CD14-positive monocyte (primary cell): ENCODE measurements at regions not wholly inside any gene's neighbourhood (a gene's known extent, or its start where the extent isn't known, plus 50 kb on each side); places are given as distances from the start of the nearest gene placed in this dataset.

Experiments used
- DNase-seq, 3 donors: peaks; one replicate each; pipeline ENCODE4 v3.0.0-alpha.2; 2011 to 2022
- H2AFZ ChIP-seq: 2 replicates; pipeline ENCODE4 v1.6.0; 2012; ENCODE audit warnings: mild to moderate bottlenecking, low read depth, low read length, inconsistent platforms; ENCODE audit not compliant: insufficient read depth, poor library complexity, severe bottlenecking
- H3K27ac ChIP-seq, 2 donors: 1 replicate in 1 of 2; 2 replicates in 1 of 2; pipeline ENCODE4 v1.5.1; 2012 to 2013; ENCODE audit warnings: low read length in 2 of 2, control low read depth in 1 of 2, inconsistent platforms in 1 of 2, low read depth in 1 of 2, mild to moderate bottlenecking in 1 of 2
- H3K27me3 ChIP-seq, 2 donors: one replicate each; pipeline versions ENCODE4 v1.6.0 to v1.6.1; 2011 to 2013; ENCODE audit warnings: low read length in 2 of 2; ENCODE audit not compliant: control insufficient read depth in 2 of 2, insufficient read depth in 2 of 2
- H3K36me3 ChIP-seq, 2 donors: replicated peaks in 1 of 2; 1 replicate in 1 of 2; 2 replicates in 1 of 2; pipeline versions ENCODE4 v1.5.1 to v1.6.1; 2012 to 2013; ENCODE audit warnings: low read length in 2 of 2, control low read depth in 1 of 2, inconsistent platforms in 1 of 2, mild to moderate bottlenecking in 1 of 2; ENCODE audit not compliant: insufficient read depth in 2 of 2, control insufficient read depth in 1 of 2
- H3K4me1 ChIP-seq, 2 donors: 1 replicate in 1 of 2; 2 replicates in 1 of 2; pipeline versions ENCODE4 v1.5.1 to v1.6.1; 2012 to 2013; ENCODE audit warnings: low read length in 2 of 2, control low read depth in 1 of 2, inconsistent platforms in 1 of 2, mild to moderate bottlenecking in 1 of 2, moderate library complexity in 1 of 2; ENCODE audit not compliant: insufficient read depth in 2 of 2, control insufficient read depth in 1 of 2
- H3K4me2 ChIP-seq: replicated peaks from 2 replicates; pipeline ENCODE3; 2012; ENCODE audit warnings: low read length, moderate library complexity, mild to moderate bottlenecking; ENCODE audit not compliant: poor library complexity, severe bottlenecking; ENCODE audit errors: extremely low read depth
- H3K4me3 ChIP-seq, 3 experiments: fragments of 200-600 bp in 1 of 3; sonication (generic) in 1 of 3; replicated peaks in 1 of 3; 1 replicate in 2 of 3; 2 replicates in 1 of 3; pipeline ENCODE4 v1.5.1; 2011 to 2013; ENCODE audit warnings: low read length in 3 of 3, mild to moderate bottlenecking in 3 of 3, control low read depth in 2 of 3, low read depth in 2 of 3, inconsistent platforms in 1 of 3, moderate library complexity in 1 of 3
- H3K79me2 ChIP-seq: 2 replicates; pipeline ENCODE4 v1.6.0; 2012; ENCODE audit warnings: mild to moderate bottlenecking, control low read depth, inconsistent platforms, low read length, moderate library complexity; ENCODE audit not compliant: insufficient read depth
- H3K9ac ChIP-seq: 2 replicates; pipeline ENCODE4 v1.6.0; 2017; ENCODE audit warnings: low read length, mild to moderate bottlenecking; ENCODE audit not compliant: insufficient read depth, poor library complexity, severe bottlenecking
- H3K9me3 ChIP-seq, 2 donors: replicated peaks in 1 of 2; 1 replicate in 1 of 2; 2 replicates in 1 of 2; pipeline versions ENCODE4 v1.5.1 to v1.6.1; 2012 to 2013; ENCODE audit warnings: low read length in 2 of 2, control low read depth in 1 of 2; ENCODE audit not compliant: control insufficient read depth in 1 of 2, insufficient read depth in 1 of 2
- H4K20me1 ChIP-seq: 2 replicates; pipeline ENCODE4 v1.6.0; 2012; ENCODE audit warnings: mild to moderate bottlenecking, low read length, control low read depth, moderate library complexity; ENCODE audit not compliant: insufficient read depth
- H3K27ac Mint-ChIP-seq, 7 donors: one replicate each; pipeline ENCODE4 v1.8.0; 2020; ENCODE audit warnings: mild to moderate bottlenecking in 7 of 7, mixed read lengths in 7 of 7, moderate library complexity in 6 of 7, inconsistent platforms in 2 of 7
- H3K27me3 Mint-ChIP-seq, 3 donors: one replicate each; pipeline ENCODE4 v1.8.0; 2021 to 2022; ENCODE audit warnings: low read depth in 3 of 3, mild to moderate bottlenecking in 3 of 3, mixed read lengths in 3 of 3, moderate library complexity in 3 of 3, inconsistent platforms in 1 of 3
- H3K36me3 Mint-ChIP-seq, 2 donors: one replicate each; pipeline ENCODE4 v1.8.0; 2020; ENCODE audit warnings: mixed read lengths in 2 of 2, inconsistent platforms in 1 of 2, mild to moderate bottlenecking in 1 of 2
- H3K4me1 Mint-ChIP-seq: one replicate; pipeline ENCODE4 v1.8.0; 2020; ENCODE audit warnings: mild to moderate bottlenecking, mixed read lengths
- H3K4me3 Mint-ChIP-seq, 2 donors: one replicate each; pipeline ENCODE4 v1.8.0; 2020; ENCODE audit warnings: mild to moderate bottlenecking in 2 of 2, mixed read lengths in 2 of 2, moderate library complexity in 1 of 2
- H3K9me3 Mint-ChIP-seq, 7 donors: one replicate each; pipeline ENCODE4 v1.8.0; 2020 to 2022; ENCODE audit warnings: mixed read lengths in 7 of 7, mild to moderate bottlenecking in 6 of 7, moderate library complexity in 6 of 7, inconsistent platforms in 2 of 7
- WGBS: methylation state at CpG from one replicate; pipeline ENCODE4 v1.1.5; 2013; ENCODE audit warnings: missing lambda C conversion rate; ENCODE audit not compliant: insufficient coverage; 5-methylcytosine and 5-hydroxymethylcytosine counted together
- intact Hi-C, 2 donors: fragments of 100-400 bp; cut with micrococcal nuclease; formaldehyde crosslinking; loops; one replicate each; pipeline versions ENCODE4 v1.15.0 to v1.15.1; 2023
- TF ChIP-seq, protein P1 (sequence below): fragments of 200-600 bp; IDR thresholded peaks from one replicate; pipeline ENCODE4 v1.8.0; 2022; ENCODE audit warnings: antibody characterized with exemption, mild to moderate bottlenecking

DNA sequence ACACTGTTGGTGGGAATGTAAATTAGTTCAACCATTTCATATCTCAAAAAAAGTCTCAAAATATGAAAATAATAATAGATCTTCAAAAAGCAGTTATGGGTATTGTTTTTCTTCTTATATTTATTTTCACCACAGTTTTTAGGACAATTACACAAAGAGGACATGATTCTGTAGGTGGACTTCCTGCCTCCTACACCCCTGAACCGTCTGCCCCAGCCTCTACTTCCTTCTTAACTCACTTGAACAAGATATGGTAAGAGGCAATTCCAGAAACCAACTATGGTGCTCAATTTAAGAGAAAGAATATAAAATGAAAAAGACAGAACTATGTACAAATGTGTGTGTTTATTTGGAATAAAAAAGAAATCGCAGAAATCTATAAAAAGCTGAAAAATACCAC is 74.1 kb upstream of the MON1B start:
- no CpG with 5 or more reads among the region's 2 CpGs for WGBS
- Histone ChIP-seq H3K79me2 (no peaks in the 10 kb centered on the region), H3K27ac (no peak overlapping the region), H3K9ac (no peak overlapping the region), H3K36me3 (no peaks in the 10 kb centered on the region), H3K4me2 (no peak overlapping the region), H3K27me3 (no peaks in the 10 kb centered on the region), H3K4me3 (no peak overlapping the region), H4K20me1 (no peaks in the 10 kb centered on the region), H3K4me1 (no peaks in the 10 kb centered on the region), H2AFZ (no peak overlapping the region), H3K9me3 (no peaks in the 10 kb centered on the region)
- Mint-ChIP-seq H3K4me3 (no peak overlapping the region), H3K27ac (peak overlapping the region in 1 of 7 donors; percentile 31), H3K9me3 (peaks cover 0 to 1% (median 0%) of the 10 kb centered on the region in 7 donors), H3K4me1 (no peaks in the 10 kb centered on the region), H3K27me3 (peaks cover 0 to 4% (median 1%) of the 10 kb centered on the region in 3 donors), H3K36me3 (no peaks in the 10 kb centered on the region)
- intact Hi-C loops, result no loop called here
- DNase-seq, result no peak
- TF ChIP-seq, protein P1, sequence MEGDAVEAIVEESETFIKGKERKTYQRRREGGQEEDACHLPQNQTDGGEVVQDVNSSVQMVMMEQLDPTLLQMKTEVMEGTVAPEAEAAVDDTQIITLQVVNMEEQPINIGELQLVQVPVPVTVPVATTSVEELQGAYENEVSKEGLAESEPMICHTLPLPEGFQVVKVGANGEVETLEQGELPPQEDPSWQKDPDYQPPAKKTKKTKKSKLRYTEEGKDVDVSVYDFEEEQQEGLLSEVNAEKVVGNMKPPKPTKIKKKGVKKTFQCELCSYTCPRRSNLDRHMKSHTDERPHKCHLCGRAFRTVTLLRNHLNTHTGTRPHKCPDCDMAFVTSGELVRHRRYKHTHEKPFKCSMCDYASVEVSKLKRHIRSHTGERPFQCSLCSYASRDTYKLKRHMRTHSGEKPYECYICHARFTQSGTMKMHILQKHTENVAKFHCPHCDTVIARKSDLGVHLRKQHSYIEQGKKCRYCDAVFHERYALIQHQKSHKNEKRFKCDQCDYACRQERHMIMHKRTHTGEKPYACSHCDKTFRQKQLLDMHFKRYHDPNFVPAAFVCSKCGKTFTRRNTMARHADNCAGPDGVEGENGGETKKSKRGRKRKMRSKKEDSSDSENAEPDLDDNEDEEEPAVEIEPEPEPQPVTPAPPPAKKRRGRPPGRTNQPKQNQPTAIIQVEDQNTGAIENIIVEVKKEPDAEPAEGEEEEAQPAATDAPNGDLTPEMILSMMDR, result no peak

DNA sequence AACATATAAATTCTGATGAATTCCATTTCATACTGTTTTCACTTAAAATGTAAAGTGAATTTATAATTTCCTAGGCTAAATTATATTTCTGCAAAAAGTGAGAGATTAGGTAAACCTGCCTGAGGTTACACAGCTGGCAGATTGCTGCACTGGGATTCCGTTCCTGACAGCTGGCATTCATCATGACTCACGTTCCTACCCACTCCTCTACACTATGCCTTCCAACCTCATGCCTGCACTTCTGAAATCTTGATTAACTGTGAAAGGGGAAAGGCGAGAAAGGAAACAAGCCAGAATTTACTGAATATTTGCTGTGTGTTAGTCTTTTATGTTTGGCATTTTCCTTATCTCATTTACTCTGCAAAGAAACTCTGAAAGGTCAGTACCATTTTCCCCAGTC is 73.3 kb upstream of the MON1B start:
- no peak overlapping the region for H3K4me3 ChIP-seq
- Mint-ChIP-seq H3K27ac (no peak overlapping the region), H3K36me3 (no peaks in the 10 kb centered on the region), H3K9me3 (peaks cover 0 to 2% (median 0%) of the 10 kb centered on the region in 7 donors), H3K27me3 (peaks cover under 1 to 4% (median 1%) of the 10 kb centered on the region in 3 donors), H3K4me1 (no peaks in the 10 kb centered on the region), H3K4me3 (no peak overlapping the region)
- H3K4me2 ChIP-seq, result no peak overlapping the region
- H3K36me3 ChIP-seq, result no peaks in the 10 kb centered on the region
- H3K27ac ChIP-seq, result no peak overlapping the region
- DNase-seq, result no peak
- H4K20me1 ChIP-seq, result no peaks in the 10 kb centered on the region
- TF ChIP-seq, protein P1, result no peak
- H3K79me2 ChIP-seq, result no peaks in the 10 kb centered on the region
- H3K9ac ChIP-seq, result no peak overlapping the region
- no peaks in the 10 kb centered on the region for H3K27me3 ChIP-seq
- H2AFZ ChIP-seq, result no peak overlapping the region
- intact Hi-C loops, result no loop called here
- H3K4me1 ChIP-seq, result no peaks in the 10 kb centered on the region
- H3K9me3 ChIP-seq, result no peaks in the 10 kb centered on the region
- no CpG with 5 or more reads among the region's 3 CpGs for WGBS
